ENCODE measurements at regions not wholly inside any gene's neighbourhood (a gene's known extent, or its start where the extent isn't known, plus 50 kb on each side); places are given as distances from the start of the nearest gene placed in this dataset.

GRCh38 chr2:223166983-223167650 is 115.1 kb downstream of the KCNE4 start:
- TF ChIP-seq CTCF (IDR thresholded peaks at IDR 0.05) (no peak), TP53 (CRISPR knock-in tag; IDR thresholded peaks at IDR 0.05) (no peak), CREM (CRISPR knock-in tag; IDR thresholded peaks at IDR 0.05) (no peak), MAX (CRISPR knock-in tag; IDR thresholded peaks at IDR 0.05) (no peak), PREB (CRISPR knock-in tag; IDR thresholded peaks at IDR 0.05; ENCODE audit: borderline replicate concordance) (no peak), NFYB (CRISPR knock-in tag; conservative IDR thresholded peaks at IDR 0.05; ENCODE audit: low read depth) (no peak), ATF2 (CRISPR knock-in tag; IDR thresholded peaks at IDR 0.05; ENCODE audit: borderline replicate concordance, low read depth) (no peak), JUN (CRISPR knock-in tag; IDR thresholded peaks at IDR 0.05) (no peak)
- TF ChIP-seq, protein P1, sequence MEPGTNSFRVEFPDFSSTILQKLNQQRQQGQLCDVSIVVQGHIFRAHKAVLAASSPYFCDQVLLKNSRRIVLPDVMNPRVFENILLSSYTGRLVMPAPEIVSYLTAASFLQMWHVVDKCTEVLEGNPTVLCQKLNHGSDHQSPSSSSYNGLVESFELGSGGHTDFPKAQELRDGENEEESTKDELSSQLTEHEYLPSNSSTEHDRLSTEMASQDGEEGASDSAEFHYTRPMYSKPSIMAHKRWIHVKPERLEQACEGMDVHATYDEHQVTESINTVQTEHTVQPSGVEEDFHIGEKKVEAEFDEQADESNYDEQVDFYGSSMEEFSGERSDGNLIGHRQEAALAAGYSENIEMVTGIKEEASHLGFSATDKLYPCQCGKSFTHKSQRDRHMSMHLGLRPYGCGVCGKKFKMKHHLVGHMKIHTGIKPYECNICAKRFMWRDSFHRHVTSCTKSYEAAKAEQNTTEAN (CRISPR knock-in tag; IDR thresholded peaks at IDR 0.05) = no peak
- TF ChIP-seq, protein P2, sequence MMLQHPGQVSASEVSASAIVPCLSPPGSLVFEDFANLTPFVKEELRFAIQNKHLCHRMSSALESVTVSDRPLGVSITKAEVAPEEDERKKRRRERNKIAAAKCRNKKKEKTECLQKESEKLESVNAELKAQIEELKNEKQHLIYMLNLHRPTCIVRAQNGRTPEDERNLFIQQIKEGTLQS (CRISPR knock-in tag; conservative IDR thresholded peaks at IDR 0.05) = no peak
- TF ChIP-seq, protein P3, sequence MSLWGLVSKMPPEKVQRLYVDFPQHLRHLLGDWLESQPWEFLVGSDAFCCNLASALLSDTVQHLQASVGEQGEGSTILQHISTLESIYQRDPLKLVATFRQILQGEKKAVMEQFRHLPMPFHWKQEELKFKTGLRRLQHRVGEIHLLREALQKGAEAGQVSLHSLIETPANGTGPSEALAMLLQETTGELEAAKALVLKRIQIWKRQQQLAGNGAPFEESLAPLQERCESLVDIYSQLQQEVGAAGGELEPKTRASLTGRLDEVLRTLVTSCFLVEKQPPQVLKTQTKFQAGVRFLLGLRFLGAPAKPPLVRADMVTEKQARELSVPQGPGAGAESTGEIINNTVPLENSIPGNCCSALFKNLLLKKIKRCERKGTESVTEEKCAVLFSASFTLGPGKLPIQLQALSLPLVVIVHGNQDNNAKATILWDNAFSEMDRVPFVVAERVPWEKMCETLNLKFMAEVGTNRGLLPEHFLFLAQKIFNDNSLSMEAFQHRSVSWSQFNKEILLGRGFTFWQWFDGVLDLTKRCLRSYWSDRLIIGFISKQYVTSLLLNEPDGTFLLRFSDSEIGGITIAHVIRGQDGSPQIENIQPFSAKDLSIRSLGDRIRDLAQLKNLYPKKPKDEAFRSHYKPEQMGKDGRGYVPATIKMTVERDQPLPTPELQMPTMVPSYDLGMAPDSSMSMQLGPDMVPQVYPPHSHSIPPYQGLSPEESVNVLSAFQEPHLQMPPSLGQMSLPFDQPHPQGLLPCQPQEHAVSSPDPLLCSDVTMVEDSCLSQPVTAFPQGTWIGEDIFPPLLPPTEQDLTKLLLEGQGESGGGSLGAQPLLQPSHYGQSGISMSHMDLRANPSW (CRISPR knock-in tag; conservative IDR thresholded peaks at IDR 0.05; ENCODE audit: low read depth) = no peak
